ENCODE measurements at regions not wholly inside any gene's neighbourhood (a gene's known extent, or its start where the extent isn't known, plus 50 kb on each side); places are given as distances from the start of the nearest gene placed in this dataset.

GRCh38 chr12:11954181-11954580 lies 116.6 kb upstream of the BCL2L14 start (continued):
- TF ChIP-seq ZNF687 (IDR thresholded peaks at IDR 0.05), result no peak

DNA sequence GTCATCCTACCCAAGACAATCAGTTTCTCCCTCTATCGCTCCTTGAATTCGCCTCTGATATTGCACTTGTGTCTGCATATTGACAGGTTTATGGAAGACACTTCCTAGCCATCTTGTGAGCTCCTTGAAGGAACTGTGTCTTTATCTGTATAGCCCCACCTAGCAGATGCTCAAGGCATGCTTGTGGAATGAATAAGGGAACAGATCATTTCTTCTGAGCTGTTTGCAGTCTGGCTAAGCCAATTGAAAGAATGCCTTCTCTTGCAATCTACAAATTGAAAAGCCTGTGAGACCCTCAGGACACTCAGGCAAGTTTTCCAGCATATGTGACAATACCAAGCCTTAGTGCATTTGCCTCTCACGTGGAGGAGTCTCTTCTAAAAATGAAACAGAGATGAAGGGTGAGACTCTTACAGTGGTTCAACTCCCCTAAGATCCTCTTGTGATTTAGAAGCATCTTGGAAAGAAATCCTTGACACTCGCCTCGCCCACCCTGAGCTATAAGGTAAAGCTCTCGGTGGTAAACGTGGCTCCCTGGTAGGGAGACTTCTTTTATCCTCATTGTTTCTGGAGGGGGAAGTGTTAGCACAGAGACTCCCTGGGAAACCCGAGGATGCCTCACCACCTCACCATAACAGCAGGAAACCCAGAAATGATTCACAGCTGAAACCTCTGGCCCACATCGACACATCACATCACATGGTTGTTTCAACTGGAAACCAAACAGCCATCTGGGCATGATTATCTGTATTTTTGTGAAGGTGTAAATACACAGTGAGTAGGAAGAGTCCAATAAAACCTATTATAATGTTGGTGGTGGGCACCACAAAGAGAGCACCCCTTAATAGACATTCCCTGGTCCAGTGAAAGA lies 112.3 kb upstream of the BCL2L14 start:
- H3K4me3 ChIP-seq, result no peak overlapping the region
- peak; percentile 13 for FAIRE-seq
- no peak overlapping the region for H3K9ac ChIP-seq (ENCODE audit: control insufficient read depth, insufficient read depth, low read length)
- H3K4me1 ChIP-seq (ENCODE audit: control insufficient read depth, insufficient read depth, low read length), result peaks cover 16% of the 10 kb centered on the region
- ChIA-PET CTCF (interaction anchor here (0.8 to 1.5 kb wide), 4 partner anchors 8 to 74 kb away, joined by 3 to 5 read pairs (median 4); no protein-coding TSS in a partner anchor), SMC1A (ENCODE audit: uncharacterized antibody, unreplicated experiment) (interaction anchor here (0.7 to 1.5 kb wide), 6 partner anchors 9 to 50 kb away, joined by 3 to 4 read pairs (median 3); no protein-coding TSS in a partner anchor), POLR2A (no interaction called here), RAD21 (ENCODE audit: unreplicated experiment) (interaction anchor here (1.0 kb wide), 1 partner anchor 17 kb away, joined by 4 read pairs; no protein-coding TSS in a partner anchor)
- peak; percentile 84 for ATAC-seq
- no peaks in the 10 kb centered on the region for H3K36me3 ChIP-seq (ENCODE audit: control insufficient read depth in 2 of 2, insufficient read depth in 2 of 2, low read length in 1 of 2)
- 0 out of 2 replicates have a peak overlapping the region, but pooled peaks have one; percentile 46 for H3K4me2 ChIP-seq (ENCODE audit: control insufficient read depth, insufficient read depth)
- in situ Hi-C loops (cut with MboI) (no loop called here), intact Hi-C loops (cut with micrococcal nuclease; ENCODE audit: unreplicated experiment) (no loop called here)
- H3K9me3 ChIP-seq (replicated peaks; ENCODE audit: control insufficient read depth, insufficient read depth, low read length), result no peaks in the 10 kb centered on the region
- BruUV-seq (replicated peaks), result no TSS peak
- H3K79me2 ChIP-seq (ENCODE audit: control insufficient read depth, insufficient read depth, low read length), result no peaks in the 10 kb centered on the region
- no peak for DNase-seq (ENCODE audit: low read depth, low spot score)
- WGBS (ENCODE audit: insufficient coverage, insufficient replicate concordance, low lambda C conversion rate, missing lambda C conversion rate), result 58% methylated on average over 9 of the region's 9 CpGs
- H4K20me1 ChIP-seq (ENCODE audit: control insufficient read depth, insufficient read depth), result no peaks in the 10 kb centered on the region
- H3K27ac ChIP-seq (ENCODE audit: control insufficient read depth, insufficient read depth), result peak overlapping the region; percentile 5
- peak overlapping the region; percentile 62 for H2AFZ ChIP-seq (ENCODE audit: control insufficient read depth, low read depth, low read length)
- H3K27me3 ChIP-seq (replicated peaks in 1 of 2; ENCODE audit: control insufficient read depth in 2 of 2, insufficient read depth in 2 of 2, low read length in 1 of 2), result no peaks in the 10 kb centered on the region
- TF ChIP-seq, protein P1, sequence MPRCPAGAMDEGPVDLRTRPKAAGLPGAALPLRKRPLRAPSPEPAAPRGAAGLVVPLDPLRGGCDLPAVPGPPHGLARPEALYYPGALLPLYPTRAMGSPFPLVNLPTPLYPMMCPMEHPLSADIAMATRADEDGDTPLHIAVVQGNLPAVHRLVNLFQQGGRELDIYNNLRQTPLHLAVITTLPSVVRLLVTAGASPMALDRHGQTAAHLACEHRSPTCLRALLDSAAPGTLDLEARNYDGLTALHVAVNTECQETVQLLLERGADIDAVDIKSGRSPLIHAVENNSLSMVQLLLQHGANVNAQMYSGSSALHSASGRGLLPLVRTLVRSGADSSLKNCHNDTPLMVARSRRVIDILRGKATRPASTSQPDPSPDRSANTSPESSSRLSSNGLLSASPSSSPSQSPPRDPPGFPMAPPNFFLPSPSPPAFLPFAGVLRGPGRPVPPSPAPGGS (IDR thresholded peaks at IDR 0.05; ENCODE audit: borderline replicate concordance, insufficient read depth, low read depth, low read length, poor library complexity, severe bottlenecking), result no peak
- TF ChIP-seq ZBTB40 (IDR thresholded peaks at IDR 0.05; ENCODE audit: borderline replicate concordance) (no peak), IKZF1 (conservative IDR thresholded peaks at IDR 0.05) (peak; percentile 48; the same call in 1 of the 2 replicates), HDAC2 (IDR thresholded peaks at IDR 0.05) (no peak)
- TF ChIP-seq, protein P2, sequence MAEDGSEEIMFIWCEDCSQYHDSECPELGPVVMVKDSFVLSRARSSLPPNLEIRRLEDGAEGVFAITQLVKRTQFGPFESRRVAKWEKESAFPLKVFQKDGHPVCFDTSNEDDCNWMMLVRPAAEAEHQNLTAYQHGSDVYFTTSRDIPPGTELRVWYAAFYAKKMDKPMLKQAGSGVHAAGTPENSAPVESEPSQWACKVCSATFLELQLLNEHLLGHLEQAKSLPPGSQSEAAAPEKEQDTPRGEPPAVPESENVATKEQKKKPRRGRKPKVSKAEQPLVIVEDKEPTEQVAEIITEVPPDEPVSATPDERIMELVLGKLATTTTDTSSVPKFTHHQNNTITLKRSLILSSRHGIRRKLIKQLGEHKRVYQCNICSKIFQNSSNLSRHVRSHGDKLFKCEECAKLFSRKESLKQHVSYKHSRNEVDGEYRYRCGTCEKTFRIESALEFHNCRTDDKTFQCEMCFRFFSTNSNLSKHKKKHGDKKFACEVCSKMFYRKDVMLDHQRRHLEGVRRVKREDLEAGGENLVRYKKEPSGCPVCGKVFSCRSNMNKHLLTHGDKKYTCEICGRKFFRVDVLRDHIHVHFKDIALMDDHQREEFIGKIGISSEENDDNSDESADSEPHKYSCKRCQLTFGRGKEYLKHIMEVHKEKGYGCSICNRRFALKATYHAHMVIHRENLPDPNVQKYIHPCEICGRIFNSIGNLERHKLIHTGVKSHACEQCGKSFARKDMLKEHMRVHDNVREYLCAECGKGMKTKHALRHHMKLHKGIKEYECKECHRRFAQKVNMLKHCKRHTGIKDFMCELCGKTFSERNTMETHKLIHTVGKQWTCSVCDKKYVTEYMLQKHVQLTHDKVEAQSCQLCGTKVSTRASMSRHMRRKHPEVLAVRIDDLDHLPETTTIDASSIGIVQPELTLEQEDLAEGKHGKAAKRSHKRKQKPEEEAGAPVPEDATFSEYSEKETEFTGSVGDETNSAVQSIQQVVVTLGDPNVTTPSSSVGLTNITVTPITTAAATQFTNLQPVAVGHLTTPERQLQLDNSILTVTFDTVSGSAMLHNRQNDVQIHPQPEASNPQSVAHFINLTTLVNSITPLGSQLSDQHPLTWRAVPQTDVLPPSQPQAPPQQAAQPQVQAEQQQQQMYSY (CRISPR knock-in tag; IDR thresholded peaks at IDR 0.05), result no peak

All from GM12878 (cell line).